Tibial nerve (tissue), 4 donors: ENCODE measurements at regions not wholly inside any gene's neighbourhood (a gene's known extent, or its start where the extent isn't known, plus 50 kb on each side); places are given as distances from the start of the nearest gene placed in this dataset.

Experiments
- EP300 ChIP-seq, 2 donors: sonication (generic); formaldehyde crosslinking; IDR thresholded peaks; one replicate each; pipeline ENCODE4 v1.6.1; 2017; ENCODE audit warnings: antibody characterized with exemption in 2 of 2, mild to moderate bottlenecking in 1 of 2
- POLR2A ChIP-seq, 2 donors: fragments of 450-650 bp; IDR thresholded peaks; one replicate each; pipeline ENCODE4 v1.6.1; 2017; ENCODE audit warnings: antibody characterized with exemption in 2 of 2, mild to moderate bottlenecking in 2 of 2, moderate library complexity in 2 of 2
- TF ChIP-seq, protein P1 (sequence below), 5 experiments: fragments of 200-600 bp in 3 of 5; fragments of 450-650 bp in 2 of 5; sonication (generic) in 3 of 5; IDR thresholded peaks; one replicate each; pipeline ENCODE4 v1.5.1; 2016 to 2019; ENCODE audit warnings: antibody characterized with exemption in 5 of 5, mild to moderate bottlenecking in 3 of 5, moderate library complexity in 2 of 5

DNA sequence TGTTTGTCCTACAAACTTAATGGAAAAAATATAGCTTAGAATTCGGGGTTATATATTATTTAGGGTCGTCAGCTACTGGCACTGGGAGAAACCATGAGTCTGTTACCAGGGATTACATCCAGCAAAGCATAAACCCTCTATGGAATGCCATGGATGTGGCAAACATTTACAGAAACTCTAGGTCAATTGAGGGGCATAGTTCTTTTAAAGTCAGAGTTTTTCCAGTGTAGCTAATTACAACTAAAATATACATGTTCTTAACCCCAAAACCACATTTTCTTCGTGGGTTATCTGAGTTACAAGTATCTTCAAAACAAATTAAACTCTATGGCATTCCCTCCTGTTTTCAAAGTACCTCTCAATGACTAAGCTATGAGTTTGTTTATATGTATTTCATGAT, 99.3 kb upstream of the THSD7A start:
- TF ChIP-seq, protein P1, sequence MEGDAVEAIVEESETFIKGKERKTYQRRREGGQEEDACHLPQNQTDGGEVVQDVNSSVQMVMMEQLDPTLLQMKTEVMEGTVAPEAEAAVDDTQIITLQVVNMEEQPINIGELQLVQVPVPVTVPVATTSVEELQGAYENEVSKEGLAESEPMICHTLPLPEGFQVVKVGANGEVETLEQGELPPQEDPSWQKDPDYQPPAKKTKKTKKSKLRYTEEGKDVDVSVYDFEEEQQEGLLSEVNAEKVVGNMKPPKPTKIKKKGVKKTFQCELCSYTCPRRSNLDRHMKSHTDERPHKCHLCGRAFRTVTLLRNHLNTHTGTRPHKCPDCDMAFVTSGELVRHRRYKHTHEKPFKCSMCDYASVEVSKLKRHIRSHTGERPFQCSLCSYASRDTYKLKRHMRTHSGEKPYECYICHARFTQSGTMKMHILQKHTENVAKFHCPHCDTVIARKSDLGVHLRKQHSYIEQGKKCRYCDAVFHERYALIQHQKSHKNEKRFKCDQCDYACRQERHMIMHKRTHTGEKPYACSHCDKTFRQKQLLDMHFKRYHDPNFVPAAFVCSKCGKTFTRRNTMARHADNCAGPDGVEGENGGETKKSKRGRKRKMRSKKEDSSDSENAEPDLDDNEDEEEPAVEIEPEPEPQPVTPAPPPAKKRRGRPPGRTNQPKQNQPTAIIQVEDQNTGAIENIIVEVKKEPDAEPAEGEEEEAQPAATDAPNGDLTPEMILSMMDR (IDR thresholded peaks at IDR 0.05) = no peak
- TF ChIP-seq EP300 (IDR thresholded peaks at IDR 0.05) = no peak
- no peak for TF ChIP-seq POLR2A (IDR thresholded peaks at IDR 0.05)
